Limb (tissue), 2 donors: ENCODE measurements at regions not wholly inside any gene's neighbourhood (a gene's known extent, or its start where the extent isn't known, plus 50 kb on each side); places are given as distances from the start of the nearest gene placed in this dataset.

Source experiments
- DNase-seq, 2 donors: peaks; one replicate each; pipeline ENCODE4 v3.0.0-alpha.2; 2016; ENCODE audit errors: extremely low spot score in 2 of 2

GRCh38 chr20:19807946-19808330 is 49.9 kb downstream of the RIN2 start:
- DNase-seq: no peak

GRCh38 chr20:19808498-19808897 is 50.4 kb downstream of the RIN2 start:
- DNase-seq: no peak

GRCh38 chr20:19809505-19809904 is 51.4 kb downstream of the RIN2 start:
- no peak for DNase-seq

DNA sequence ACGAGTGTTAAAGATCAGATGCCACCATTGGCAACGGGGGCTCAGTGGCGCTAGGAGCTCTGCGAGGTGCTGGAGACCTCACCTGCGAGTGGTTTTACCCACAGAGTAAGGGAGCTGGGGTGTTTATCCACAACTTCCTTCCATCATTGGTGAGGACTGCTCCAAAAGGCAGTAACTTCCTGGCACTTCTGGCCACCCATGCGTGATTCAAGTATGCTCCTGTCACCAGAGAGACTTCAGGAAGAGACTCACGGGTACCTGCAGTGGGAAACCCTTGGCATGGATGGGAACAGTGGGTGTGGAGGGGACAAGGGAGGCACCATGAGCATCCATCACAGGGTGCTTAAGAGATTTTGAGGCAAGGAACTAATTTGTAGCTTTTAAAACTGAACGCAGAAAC is 53.2 kb downstream of the RIN2 start:
- DNase-seq: no peak

DNA sequence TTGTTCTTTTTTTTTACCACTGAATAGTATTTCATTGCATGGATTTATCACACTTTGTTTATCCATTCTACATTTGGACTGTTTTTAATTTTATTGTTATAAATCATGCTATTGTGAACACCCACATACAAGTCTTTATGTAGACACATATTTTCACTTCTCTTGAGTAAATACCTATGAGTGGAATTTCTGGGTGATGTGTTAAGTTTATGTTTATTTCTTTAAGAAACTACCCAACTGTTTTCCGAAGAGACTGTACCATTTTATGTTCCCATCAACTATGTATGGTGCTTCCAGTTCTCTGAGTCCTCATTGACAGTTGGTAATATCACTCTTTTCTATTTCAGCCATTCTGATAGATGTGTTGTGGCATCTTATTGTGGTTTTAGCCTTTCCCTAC is 54.0 kb downstream of the RIN2 start:
- DNase-seq: no peak

- DNase-seq: no peak
Measured at GRCh38 chr20:19812696-19813095, 54.6 kb downstream of the RIN2 start.

DNA sequence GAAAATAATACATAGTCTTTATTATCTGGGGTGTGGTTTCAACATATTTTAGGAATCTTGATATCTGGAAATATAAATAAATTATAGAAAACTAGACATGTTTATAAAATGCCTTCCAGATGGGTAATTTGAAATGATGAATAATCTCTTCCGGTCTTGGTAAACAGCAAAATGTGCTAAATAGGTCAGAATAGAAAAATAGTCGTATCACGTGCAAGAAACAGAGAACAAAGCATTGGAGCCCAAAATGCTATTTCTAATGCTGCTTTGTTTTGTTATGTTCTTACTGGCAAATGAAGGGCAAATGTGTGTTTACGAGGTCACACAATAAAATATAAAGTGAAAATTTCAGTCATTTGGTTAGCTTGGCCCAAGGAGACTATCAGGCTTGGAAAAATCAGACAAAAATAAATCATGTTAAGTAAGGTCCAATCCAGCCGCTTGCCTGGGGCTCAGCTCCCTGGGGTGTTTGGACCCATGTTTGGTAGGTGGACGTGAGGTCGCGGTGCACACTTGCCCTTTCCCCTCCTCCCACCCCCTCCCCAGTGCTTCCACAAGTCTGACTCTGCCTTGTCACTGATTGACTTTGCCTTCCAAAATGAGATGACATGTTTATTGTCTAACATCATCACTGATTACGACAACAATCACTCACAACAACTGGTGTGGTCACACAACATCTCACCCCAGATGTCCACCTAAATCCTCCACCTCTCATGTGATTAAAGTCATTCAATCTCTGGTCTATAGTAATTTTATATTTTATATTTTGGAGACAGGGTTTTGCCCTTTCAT is 56.0 kb downstream of the RIN2 start:
- no peak for DNase-seq

DNA sequence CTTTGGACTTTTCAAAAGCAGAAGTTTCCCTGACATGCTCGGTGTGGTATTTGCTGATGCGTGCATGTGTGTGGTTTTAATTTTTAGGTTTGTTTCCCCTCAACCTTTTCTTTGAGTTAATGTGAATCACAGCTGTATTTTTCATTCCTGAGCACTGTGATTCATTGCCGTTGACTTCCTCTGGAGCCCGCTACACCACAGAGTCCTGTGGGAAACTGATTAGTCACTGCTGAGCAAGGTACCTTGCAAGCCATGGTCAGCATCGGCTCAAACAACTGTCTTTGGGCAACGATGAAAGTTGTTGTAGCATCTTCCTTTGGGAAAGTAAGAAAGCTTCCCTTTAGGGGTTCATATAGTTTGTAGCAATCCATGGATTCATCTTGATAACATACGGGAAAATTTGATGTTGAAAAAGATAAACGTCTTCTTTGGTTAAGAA is 57.5 kb downstream of the RIN2 start:
- peak in 1 of 2 donors; percentile 48 for DNase-seq

- no peak for DNase-seq
Measured at GRCh38 chr20:19816386-19816785, 58.3 kb downstream of the RIN2 start.

GRCh38 chr20:19817017-19817416 is 59.0 kb downstream of the RIN2 start:
- DNase-seq: no peak

DNA sequence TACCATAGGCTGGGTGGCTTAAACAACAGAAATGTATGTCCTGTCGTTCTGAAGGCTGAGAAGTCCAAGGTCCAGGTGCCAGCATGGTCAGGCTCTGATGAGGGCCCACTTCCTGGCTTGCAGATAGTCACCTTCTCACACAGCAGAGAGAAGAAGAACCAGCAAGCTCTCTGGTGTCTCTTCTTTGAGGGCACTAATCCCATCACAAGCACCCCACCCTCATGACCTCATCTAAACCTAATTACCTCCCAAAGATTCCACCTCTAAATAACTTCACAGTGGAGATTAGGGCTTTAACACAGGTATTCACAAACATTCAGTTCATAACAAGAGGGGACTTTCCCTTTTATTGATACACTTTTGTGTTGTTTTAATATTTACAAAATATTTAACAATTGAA is 61.1 kb downstream of the RIN2 start:
- DNase-seq: no peak

- no peak for DNase-seq
Measured at GRCh38 chr20:19820555-19821211, 62.6 kb downstream of the RIN2 start.

- DNase-seq: no peak
Measured at GRCh38 chr20:19821606-19822005, 63.5 kb downstream of the RIN2 start.

GRCh38 chr20:19823216-19823615 is 65.2 kb downstream of the RIN2 start:
- peak in 1 of 2 donors; percentile 10 for DNase-seq

- DNase-seq: peak in 1 of 2 donors; percentile 32
Measured at GRCh38 chr20:19823971-19824370, 65.9 kb downstream of the RIN2 start.

DNA sequence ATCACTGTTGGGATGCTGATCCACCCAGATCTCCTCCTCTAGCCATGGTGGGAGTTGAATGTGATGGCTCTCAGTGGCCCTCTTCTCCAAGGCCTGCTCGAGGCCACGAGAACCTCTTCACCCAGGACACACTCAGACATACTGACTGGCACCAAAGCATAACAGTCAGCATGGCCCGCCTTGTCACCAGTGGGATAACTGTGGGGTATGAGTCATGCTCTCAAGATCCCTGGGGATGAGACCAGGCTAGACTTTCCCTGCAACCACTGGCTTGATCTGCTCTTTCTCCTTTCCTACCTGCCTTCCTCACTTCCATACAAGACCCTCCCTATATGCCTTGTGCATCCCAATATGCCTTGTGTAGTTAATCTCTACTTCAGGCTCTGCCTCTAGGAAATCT is 66.8 kb downstream of the RIN2 start:
- no peak for DNase-seq

GRCh38 chr20:19826179-19826914 is 68.3 kb downstream of the RIN2 start:
- DNase-seq: no peak

- DNase-seq: no peak
Measured at GRCh38 chr20:19827818-19828217, 69.8 kb downstream of the RIN2 start.

DNA sequence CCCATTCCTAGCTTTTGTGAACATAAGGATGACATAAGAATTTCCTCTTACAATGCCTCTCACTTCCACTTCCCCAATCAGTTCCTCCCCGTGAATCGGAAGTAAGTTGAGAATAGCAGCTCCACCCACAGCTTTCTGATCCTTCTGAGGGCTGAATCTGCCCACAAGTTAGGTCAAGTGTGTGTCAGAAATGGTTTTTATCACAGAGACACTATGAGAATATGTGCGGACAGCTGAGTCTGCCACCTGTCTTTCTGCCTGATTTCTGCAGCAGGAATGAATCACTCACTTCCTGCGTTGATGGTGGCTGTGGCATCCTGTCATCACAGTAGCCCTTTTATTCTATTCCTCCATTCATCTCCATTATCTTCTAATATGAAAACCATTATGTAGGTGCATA is 70.2 kb downstream of the RIN2 start:
- peak in 1 of 2 donors; percentile 17 for DNase-seq

GRCh38 chr20:19830211-19830785 is 72.2 kb downstream of the RIN2 start:
- no peak for DNase-seq

DNA sequence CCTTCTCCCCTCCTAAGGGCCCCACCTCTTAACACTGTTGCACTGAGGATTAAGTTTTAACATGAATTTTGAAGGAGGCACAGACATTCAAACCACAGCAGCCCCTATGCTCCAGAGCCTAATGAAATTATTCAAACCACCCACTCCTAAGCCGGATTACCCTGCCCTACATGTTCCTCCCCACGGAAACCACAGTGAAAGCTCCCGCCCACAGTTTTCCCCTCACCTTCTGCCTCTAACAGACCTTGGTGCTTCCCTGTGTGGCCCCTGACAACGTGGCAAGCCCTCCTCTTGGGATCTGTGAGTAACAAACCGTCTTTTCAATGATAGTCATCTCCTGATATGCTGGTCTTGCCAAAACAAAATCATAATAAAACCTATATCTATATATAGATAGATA is 74.8 kb downstream of the RIN2 start:
- DNase-seq: no peak

GRCh38 chr20:19833395-19833794 is 75.3 kb downstream of the RIN2 start:
- no peak for DNase-seq
